HG03521 (cell line): ENCODE measurements at regions not wholly inside any gene's neighbourhood (a gene's known extent, or its start where the extent isn't known, plus 50 kb on each side); places are given as distances from the start of the nearest gene placed in this dataset.

Experiments used
- ATAC-seq: cut with Tn5 transposase; IDR thresholded peaks from one replicate; pipeline ENCODE4 v1.9.1; 2021; ENCODE audit warnings: mild to moderate bottlenecking, moderate library complexity; ENCODE audit not compliant: unreplicated experiment

- no peak for ATAC-seq
These were observed 143.3 kb upstream of the GUCY1A1 start for GRCh38 chr4:155523358-155523757.

- ATAC-seq: no peak
These were observed 144.4 kb upstream of the GUCY1A1 start for GRCh38 chr4:155522201-155522600.

GRCh38 chr4:155521382-155521781 is 144.6 kb upstream of the MAP9 start:
- no peak for ATAC-seq

GRCh38 chr4:155515444-155516075 is 138.8 kb upstream of the MAP9 start:
- no peak for ATAC-seq

GRCh38 chr4:155514628-155515027 is 137.9 kb upstream of the MAP9 start:
- no peak for ATAC-seq

- no peak for ATAC-seq
These were observed 136.1 kb upstream of the MAP9 start for GRCh38 chr4:155512817-155513216.

GRCh38 chr4:155512046-155512445 is 135.3 kb upstream of the MAP9 start:
- ATAC-seq: no peak

- ATAC-seq: no peak
These were observed 134.0 kb upstream of the MAP9 start for GRCh38 chr4:155510771-155511170.

GRCh38 chr4:155509555-155509954 is 132.8 kb upstream of the MAP9 start:
- ATAC-seq: no peak

GRCh38 chr4:155506745-155507144 is 130.0 kb upstream of the MAP9 start:
- no peak for ATAC-seq

- no peak for ATAC-seq
These were observed 128.6 kb upstream of the MAP9 start for GRCh38 chr4:155505321-155505720.

- no peak for ATAC-seq
These were observed 120.5 kb upstream of the MAP9 start for GRCh38 chr4:155497306-155497705.

- no peak for ATAC-seq
These were observed 119.5 kb upstream of the MAP9 start for GRCh38 chr4:155496294-155496626.

- no peak for ATAC-seq
These were observed 119.0 kb upstream of the MAP9 start for GRCh38 chr4:155495572-155496293.

- ATAC-seq: no peak
These were observed 117.4 kb upstream of the MAP9 start for GRCh38 chr4:155494037-155494718.

GRCh38 chr4:155491336-155492120 is 114.8 kb upstream of the MAP9 start:
- ATAC-seq: peak; percentile 90

- no peak for ATAC-seq
These were observed 112.5 kb upstream of the MAP9 start for GRCh38 chr4:155489271-155489670.

GRCh38 chr4:155488691-155489090 is 111.9 kb upstream of the MAP9 start:
- no peak for ATAC-seq

GRCh38 chr4:155487210-155487609 is 110.4 kb upstream of the MAP9 start:
- ATAC-seq: no peak

- ATAC-seq: no peak
These were observed 104.4 kb upstream of the MAP9 start for GRCh38 chr4:155481150-155481549.

GRCh38 chr4:155479835-155480234 is 103.1 kb upstream of the MAP9 start:
- no peak for ATAC-seq
